ENCODE measurements at regions not wholly inside any gene's neighbourhood (a gene's known extent, or its start where the extent isn't known, plus 50 kb on each side); places are given as distances from the start of the nearest gene placed in this dataset.

GRCh38 chr2:171253279-171253678 lies 92.6 kb upstream of the TLK1 start:
- Histone ChIP-seq H3K4me3 (no peak overlapping the region), H3K4me1 (peaks cover 0 to 4% (median 0%) of the 10 kb centered on the region in 4 donors), H3K9me3 (peaks cover 0 to 12% (median 4%) of the 10 kb centered on the region in 4 donors), H3K27me3 (no peaks in the 10 kb centered on the region), H3K27ac (peak overlapping the region in 1 of 5 donors; percentile 0), H3K36me3 (no peaks in the 10 kb centered on the region)
- intact Hi-C loops (cut with DNase I; ENCODE audit: low total_unique reads): no loop called here
- TF ChIP-seq EP300 (IDR thresholded peaks at IDR 0.05) (no peak), CTCF (IDR thresholded peaks at IDR 0.05) (no peak), POLR2A (IDR thresholded peaks at IDR 0.05) (no peak)
- peak in 1 of 2 donors; percentile 5 for DNase-seq
- WGBS, 5 donors: 67 to 84% (median 82%) methylated on average over 1 of the region's 1 CpG

GRCh38 chr2:171249689-171250088 lies 89.0 kb upstream of the TLK1 start:
- H3K27me3 ChIP-seq: no peaks in the 10 kb centered on the region
- intact Hi-C loops (cut with DNase I; ENCODE audit: low total_unique reads): no loop called here
- DNase-seq: no peak
- no peak overlapping the region for H3K4me3 ChIP-seq
- TF ChIP-seq EP300 (IDR thresholded peaks at IDR 0.05): no peak
- TF ChIP-seq POLR2A (IDR thresholded peaks at IDR 0.05): no peak
- TF ChIP-seq POLR2AphosphoS5 (IDR thresholded peaks at IDR 0.05): no peak
- TF ChIP-seq CTCF (IDR thresholded peaks at IDR 0.05): no peak
- WGBS, 5 donors: 81 to 91% (median 90%) methylated on average over 1 of the region's 1 CpG
- H3K9me3 ChIP-seq: peaks cover 0 to 20% (median 13%) of the 10 kb centered on the region in 4 donors
- no peak overlapping the region for H3K27ac ChIP-seq
- peaks cover 0 to 7% (median 0%) of the 10 kb centered on the region in 4 donors for H3K4me1 ChIP-seq
- H3K36me3 ChIP-seq: no peaks in the 10 kb centered on the region

- H3K9me3 ChIP-seq: peaks cover 0 to 21% (median 11%) of the 10 kb centered on the region in 4 donors
- intact Hi-C loops (cut with DNase I; ENCODE audit: low total_unique reads): no loop called here
- WGBS, 5 donors: 70 to 77% (median 74%) methylated on average over 8 of the region's 8 CpGs
- H3K4me3 ChIP-seq: no peak overlapping the region
- H3K36me3 ChIP-seq: no peaks in the 10 kb centered on the region
- DNase-seq: peak in 1 of 2 donors; percentile 13
- no peak overlapping the region for H3K27ac ChIP-seq
- peaks cover 0 to 7% (median 0%) of the 10 kb centered on the region in 4 donors for H3K4me1 ChIP-seq
- H3K27me3 ChIP-seq: no peaks in the 10 kb centered on the region
- no peak for TF ChIP-seq CTCF (IDR thresholded peaks at IDR 0.05)
Measured at GRCh38 chr2:171247741-171248662, 87.3 kb upstream of the TLK1 start.

- intact Hi-C loops (cut with DNase I; ENCODE audit: low total_unique reads): no loop called here
Measured at GRCh38 chr2:171244970-171245782, 84.5 kb upstream of the TLK1 start.

More at GRCh38 chr2:171244970-171245782, 84.5 kb upstream of the TLK1 start:
- Histone ChIP-seq H3K4me3 (no peak overlapping the region), H3K36me3 (no peaks in the 10 kb centered on the region), H3K27me3 (no peaks in the 10 kb centered on the region), H3K27ac (no peak overlapping the region), H3K4me1 (peaks cover 0 to 7% (median 0%) of the 10 kb centered on the region in 4 donors), H3K9me3 (peaks cover 0 to 21% (median 11%) of the 10 kb centered on the region in 4 donors)
- DNase-seq: no peak
- WGBS, 5 donors: 81 to 92% (median 84%) methylated on average over 2 of the region's 2 CpGs
- TF ChIP-seq POLR2AphosphoS5 (IDR thresholded peaks at IDR 0.05) (no peak), CTCF (IDR thresholded peaks at IDR 0.05) (no peak), EP300 (IDR thresholded peaks at IDR 0.05) (no peak), POLR2A (IDR thresholded peaks at IDR 0.05) (no peak)
